ENCODE measurements at regions not wholly inside any gene's neighbourhood (a gene's known extent, or its start where the extent isn't known, plus 50 kb on each side); places are given as distances from the start of the nearest gene placed in this dataset.

DNA sequence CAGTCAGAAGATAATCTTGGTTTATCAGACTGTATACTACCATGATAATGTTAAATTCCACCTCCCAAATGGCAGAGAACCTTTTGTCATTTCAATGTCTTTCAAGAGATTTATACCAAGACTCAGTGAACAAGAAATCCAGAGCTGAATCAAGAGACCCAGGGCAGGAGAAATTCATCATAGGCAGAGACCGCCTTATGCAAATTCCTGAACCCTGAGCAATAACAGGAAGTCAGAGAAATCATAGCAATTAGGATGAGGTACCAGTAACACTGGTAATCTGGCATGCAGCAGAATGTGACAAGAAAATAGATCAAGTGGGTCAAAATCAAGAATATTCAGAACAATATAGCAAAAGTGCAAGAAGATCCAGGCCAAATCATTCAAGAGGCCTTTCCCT is 412.4 kb upstream of the LRATD1 start:
- intact Hi-C loops (cut with micrococcal nuclease; ENCODE audit: unreplicated experiment) = no loop called here
- Histone ChIP-seq H3K4me3 (ENCODE audit: low read depth in 2 of 2, low read length in 2 of 2) (no peak overlapping the region), H3K4me1 (ENCODE audit: control insufficient read depth, insufficient read depth, low read length) (no peaks in the 10 kb centered on the region), H3K36me3 (ENCODE audit: control insufficient read depth, insufficient read depth, low read length) (no peaks in the 10 kb centered on the region), H3K27me3 (ENCODE audit: control insufficient read depth, insufficient read depth, low read length) (no peaks in the 10 kb centered on the region), H3K27ac (ENCODE audit: low read length) (no peak overlapping the region), H3K9me3 (ENCODE audit: control insufficient read depth, insufficient read depth, low read depth, low read length) (no peaks in the 10 kb centered on the region)
- BruUV-seq (replicated peaks) = no TSS peak
- DNase-seq (ENCODE audit: low read depth, low spot score) = no peak
- POLR2A ChIA-PET = no interaction called here
- in situ Hi-C loops (cut with HindIII; ENCODE audit: low pct_unique_long_range_greater_than_20kb, low sequenced_read_pairs) = no loop called here
- no peak for ATAC-seq
- TF ChIP-seq, protein P1, sequence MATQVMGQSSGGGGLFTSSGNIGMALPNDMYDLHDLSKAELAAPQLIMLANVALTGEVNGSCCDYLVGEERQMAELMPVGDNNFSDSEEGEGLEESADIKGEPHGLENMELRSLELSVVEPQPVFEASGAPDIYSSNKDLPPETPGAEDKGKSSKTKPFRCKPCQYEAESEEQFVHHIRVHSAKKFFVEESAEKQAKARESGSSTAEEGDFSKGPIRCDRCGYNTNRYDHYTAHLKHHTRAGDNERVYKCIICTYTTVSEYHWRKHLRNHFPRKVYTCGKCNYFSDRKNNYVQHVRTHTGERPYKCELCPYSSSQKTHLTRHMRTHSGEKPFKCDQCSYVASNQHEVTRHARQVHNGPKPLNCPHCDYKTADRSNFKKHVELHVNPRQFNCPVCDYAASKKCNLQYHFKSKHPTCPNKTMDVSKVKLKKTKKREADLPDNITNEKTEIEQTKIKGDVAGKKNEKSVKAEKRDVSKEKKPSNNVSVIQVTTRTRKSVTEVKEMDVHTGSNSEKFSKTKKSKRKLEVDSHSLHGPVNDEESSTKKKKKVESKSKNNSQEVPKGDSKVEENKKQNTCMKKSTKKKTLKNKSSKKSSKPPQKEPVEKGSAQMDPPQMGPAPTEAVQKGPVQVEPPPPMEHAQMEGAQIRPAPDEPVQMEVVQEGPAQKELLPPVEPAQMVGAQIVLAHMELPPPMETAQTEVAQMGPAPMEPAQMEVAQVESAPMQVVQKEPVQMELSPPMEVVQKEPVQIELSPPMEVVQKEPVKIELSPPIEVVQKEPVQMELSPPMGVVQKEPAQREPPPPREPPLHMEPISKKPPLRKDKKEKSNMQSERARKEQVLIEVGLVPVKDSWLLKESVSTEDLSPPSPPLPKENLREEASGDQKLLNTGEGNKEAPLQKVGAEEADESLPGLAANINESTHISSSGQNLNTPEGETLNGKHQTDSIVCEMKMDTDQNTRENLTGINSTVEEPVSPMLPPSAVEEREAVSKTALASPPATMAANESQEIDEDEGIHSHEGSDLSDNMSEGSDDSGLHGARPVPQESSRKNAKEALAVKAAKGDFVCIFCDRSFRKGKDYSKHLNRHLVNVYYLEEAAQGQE (IDR thresholded peaks at IDR 0.05; ENCODE audit: insufficient read depth in 1 of 2, low read depth in 2 of 2, low read length in 1 of 2) = no peak
- TF ChIP-seq, protein P2, sequence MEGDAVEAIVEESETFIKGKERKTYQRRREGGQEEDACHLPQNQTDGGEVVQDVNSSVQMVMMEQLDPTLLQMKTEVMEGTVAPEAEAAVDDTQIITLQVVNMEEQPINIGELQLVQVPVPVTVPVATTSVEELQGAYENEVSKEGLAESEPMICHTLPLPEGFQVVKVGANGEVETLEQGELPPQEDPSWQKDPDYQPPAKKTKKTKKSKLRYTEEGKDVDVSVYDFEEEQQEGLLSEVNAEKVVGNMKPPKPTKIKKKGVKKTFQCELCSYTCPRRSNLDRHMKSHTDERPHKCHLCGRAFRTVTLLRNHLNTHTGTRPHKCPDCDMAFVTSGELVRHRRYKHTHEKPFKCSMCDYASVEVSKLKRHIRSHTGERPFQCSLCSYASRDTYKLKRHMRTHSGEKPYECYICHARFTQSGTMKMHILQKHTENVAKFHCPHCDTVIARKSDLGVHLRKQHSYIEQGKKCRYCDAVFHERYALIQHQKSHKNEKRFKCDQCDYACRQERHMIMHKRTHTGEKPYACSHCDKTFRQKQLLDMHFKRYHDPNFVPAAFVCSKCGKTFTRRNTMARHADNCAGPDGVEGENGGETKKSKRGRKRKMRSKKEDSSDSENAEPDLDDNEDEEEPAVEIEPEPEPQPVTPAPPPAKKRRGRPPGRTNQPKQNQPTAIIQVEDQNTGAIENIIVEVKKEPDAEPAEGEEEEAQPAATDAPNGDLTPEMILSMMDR (IDR thresholded peaks at IDR 0.05) = no peak
- no peak for TF ChIP-seq POLR2AphosphoS5 (IDR thresholded peaks at IDR 0.05; ENCODE audit: low read depth, low read length)
- TF ChIP-seq SIN3A (IDR thresholded peaks at IDR 0.05; ENCODE audit: borderline replicate concordance, insufficient read depth, low read depth, low read length) = no peak
- TF ChIP-seq TCF7L2 (IDR thresholded peaks at IDR 0.05; ENCODE audit: low read depth, low read length) = no peak
- CTCF ChIA-PET = no interaction called here

DNA sequence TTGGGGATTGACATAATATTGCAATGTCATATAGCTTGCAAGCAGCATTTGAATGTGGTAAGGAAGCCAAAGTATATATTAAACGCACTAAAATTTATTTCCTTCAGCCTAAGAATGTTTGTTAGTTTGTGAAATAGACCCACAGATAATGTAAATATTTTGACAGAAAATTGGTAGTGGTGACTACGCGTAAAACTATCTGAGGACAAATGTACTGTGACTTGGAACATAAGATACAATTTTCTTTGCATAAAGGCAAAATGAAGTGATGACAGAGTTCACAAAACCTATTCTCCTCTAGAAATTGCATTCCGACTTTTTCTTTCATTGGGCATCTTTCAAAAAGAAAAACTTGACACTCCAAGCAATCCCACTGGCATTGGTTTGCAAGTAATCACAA is 411.1 kb upstream of the LRATD1 start:
- CTCF ChIA-PET = no interaction called here
- H3K27ac ChIP-seq (ENCODE audit: low read length) = no peak overlapping the region
- no peak for ATAC-seq
- no peak overlapping the region for H3K4me3 ChIP-seq (ENCODE audit: low read depth in 2 of 2, low read length in 2 of 2)
- no TSS peak for BruUV-seq (replicated peaks)
- no peaks in the 10 kb centered on the region for H3K9me3 ChIP-seq (ENCODE audit: control insufficient read depth, insufficient read depth, low read depth, low read length)
- POLR2A ChIA-PET = no interaction called here
- no peaks in the 10 kb centered on the region for H3K4me1 ChIP-seq (ENCODE audit: control insufficient read depth, insufficient read depth, low read length)
- in situ Hi-C loops (cut with HindIII; ENCODE audit: low pct_unique_long_range_greater_than_20kb, low sequenced_read_pairs) (no loop called here), intact Hi-C loops (cut with micrococcal nuclease; ENCODE audit: unreplicated experiment) (no loop called here)
- H3K27me3 ChIP-seq (ENCODE audit: control insufficient read depth, insufficient read depth, low read length) = no peaks in the 10 kb centered on the region
- H3K36me3 ChIP-seq (ENCODE audit: control insufficient read depth, insufficient read depth, low read length) = no peaks in the 10 kb centered on the region
- no peak for DNase-seq (ENCODE audit: low read depth, low spot score)
- TF ChIP-seq SIN3A (IDR thresholded peaks at IDR 0.05; ENCODE audit: borderline replicate concordance, insufficient read depth, low read depth, low read length) = no peak
- TF ChIP-seq, protein P2 (IDR thresholded peaks at IDR 0.05) = no peak
- no peak for TF ChIP-seq POLR2AphosphoS5 (IDR thresholded peaks at IDR 0.05; ENCODE audit: low read depth, low read length)
- no peak for TF ChIP-seq TCF7L2 (IDR thresholded peaks at IDR 0.05; ENCODE audit: low read depth, low read length)
- TF ChIP-seq, protein P1 (IDR thresholded peaks at IDR 0.05; ENCODE audit: insufficient read depth in 1 of 2, low read depth in 2 of 2, low read length in 1 of 2) = no peak

Measured in Panc1 (cell line).